ENCODE measurements at regions not wholly inside any gene's neighbourhood (a gene's known extent, or its start where the extent isn't known, plus 50 kb on each side); places are given as distances from the start of the nearest gene placed in this dataset.

DNA sequence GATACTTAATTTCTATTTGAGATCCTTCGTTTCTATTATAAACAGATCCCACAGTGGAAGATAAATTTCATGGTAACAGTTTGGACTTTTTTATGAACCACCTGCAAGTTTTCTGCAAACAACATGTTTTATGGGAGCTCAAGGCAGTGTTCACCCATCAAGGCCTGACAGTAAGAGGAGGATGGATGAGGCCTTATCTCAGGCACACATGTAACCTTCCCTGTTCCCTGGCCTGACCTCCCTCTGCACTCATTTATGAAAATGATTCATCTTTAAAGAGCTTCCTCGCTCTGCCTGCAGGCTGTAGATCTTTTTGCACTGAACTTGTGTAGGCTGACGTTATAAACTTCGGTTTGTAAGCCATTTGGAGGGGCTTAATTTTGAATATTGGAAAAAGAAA is 500.1 kb downstream of the GATA3 start:
- Histone ChIP-seq H3K9ac (ENCODE audit: control insufficient read depth, extremely low read depth, insufficient read depth, low read length) (no peak overlapping the region), H3K4me2 (ENCODE audit: control insufficient read depth, extremely low read depth, insufficient read depth, low read depth, low read length) (no peak overlapping the region), H2AFZ (ENCODE audit: control insufficient read depth, low read length) (no peak overlapping the region), H3K4me1 (ENCODE audit: control insufficient read depth, extremely low read depth, insufficient read depth, low read length) (peaks cover 11% of the 10 kb centered on the region), H3K9me1 (ENCODE audit: control insufficient read depth, extremely low read depth, insufficient read depth, low read length) (no peaks in the 10 kb centered on the region), H3K27ac (ENCODE audit: control insufficient read depth, insufficient read depth, low read length) (no peak overlapping the region), H3K4me3 (ENCODE audit: control insufficient read depth in 2 of 3, extremely low read depth in 1 of 3, insufficient read depth in 2 of 3, low read depth in 1 of 3, low read length in 3 of 3) (no peak overlapping the region), H3K79me2 (ENCODE audit: control insufficient read depth, insufficient read depth, low read length) (no peaks in the 10 kb centered on the region), H4K20me1 (ENCODE audit: control insufficient read depth, extremely low read depth, insufficient read depth, low read length) (no peaks in the 10 kb centered on the region), H3K27me3 (ENCODE audit: control insufficient read depth, extremely low read depth, insufficient read depth, low read length) (no peaks in the 10 kb centered on the region), H3K36me3 (ENCODE audit: control insufficient read depth in 2 of 2, extremely low read depth in 1 of 2, insufficient read depth in 2 of 2, low read length in 2 of 2) (no peaks in the 10 kb centered on the region), H3K9me3 (ENCODE audit: control insufficient read depth, low read depth, low read length) (no peaks in the 10 kb centered on the region)
- dilution Hi-C loops (cut with MboI; ENCODE audit: extremely low pct_ligation_motif_present, low sequenced_read_pairs): no loop called here
- no peak for TF ChIP-seq EZH2 (IDR thresholded peaks at IDR 0.05; ENCODE audit: low read length)
- TF ChIP-seq, protein P1, sequence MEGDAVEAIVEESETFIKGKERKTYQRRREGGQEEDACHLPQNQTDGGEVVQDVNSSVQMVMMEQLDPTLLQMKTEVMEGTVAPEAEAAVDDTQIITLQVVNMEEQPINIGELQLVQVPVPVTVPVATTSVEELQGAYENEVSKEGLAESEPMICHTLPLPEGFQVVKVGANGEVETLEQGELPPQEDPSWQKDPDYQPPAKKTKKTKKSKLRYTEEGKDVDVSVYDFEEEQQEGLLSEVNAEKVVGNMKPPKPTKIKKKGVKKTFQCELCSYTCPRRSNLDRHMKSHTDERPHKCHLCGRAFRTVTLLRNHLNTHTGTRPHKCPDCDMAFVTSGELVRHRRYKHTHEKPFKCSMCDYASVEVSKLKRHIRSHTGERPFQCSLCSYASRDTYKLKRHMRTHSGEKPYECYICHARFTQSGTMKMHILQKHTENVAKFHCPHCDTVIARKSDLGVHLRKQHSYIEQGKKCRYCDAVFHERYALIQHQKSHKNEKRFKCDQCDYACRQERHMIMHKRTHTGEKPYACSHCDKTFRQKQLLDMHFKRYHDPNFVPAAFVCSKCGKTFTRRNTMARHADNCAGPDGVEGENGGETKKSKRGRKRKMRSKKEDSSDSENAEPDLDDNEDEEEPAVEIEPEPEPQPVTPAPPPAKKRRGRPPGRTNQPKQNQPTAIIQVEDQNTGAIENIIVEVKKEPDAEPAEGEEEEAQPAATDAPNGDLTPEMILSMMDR (optimal IDR thresholded peaks at IDR 0.05 in 1 of 3, IDR thresholded peaks at IDR 0.05 in 1 of 3, conservative IDR thresholded peaks at IDR 0.05 in 1 of 3; ENCODE audit: extremely low read depth in 1 of 3, insufficient read depth in 2 of 3, low read length in 3 of 3): no peak
- no peak for DNase-seq (ENCODE audit: low read depth, low spot score)
- peak; percentile 39 for FAIRE-seq

DNA sequence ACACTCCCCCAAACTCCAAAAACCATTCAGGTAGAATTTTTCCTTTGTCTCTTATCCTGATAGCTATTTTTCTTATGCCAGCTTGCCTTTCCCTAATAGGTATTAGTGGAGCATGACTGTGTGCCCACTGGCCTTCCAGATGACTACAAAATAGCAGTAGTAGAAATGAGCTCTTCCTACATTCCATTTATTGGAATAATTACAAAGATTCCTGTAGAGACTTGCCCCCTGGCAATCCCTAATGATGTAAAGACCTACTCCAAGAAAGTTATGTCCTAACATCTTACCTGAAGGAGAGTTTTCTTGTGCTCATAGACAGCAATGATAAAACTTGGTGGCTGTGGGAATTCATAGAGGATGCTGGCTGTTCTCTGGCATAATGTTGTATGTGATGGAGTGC is 501.8 kb downstream of the GATA3 start:
- no peak overlapping the region for H2AFZ ChIP-seq (ENCODE audit: control insufficient read depth, low read length)

DNA sequence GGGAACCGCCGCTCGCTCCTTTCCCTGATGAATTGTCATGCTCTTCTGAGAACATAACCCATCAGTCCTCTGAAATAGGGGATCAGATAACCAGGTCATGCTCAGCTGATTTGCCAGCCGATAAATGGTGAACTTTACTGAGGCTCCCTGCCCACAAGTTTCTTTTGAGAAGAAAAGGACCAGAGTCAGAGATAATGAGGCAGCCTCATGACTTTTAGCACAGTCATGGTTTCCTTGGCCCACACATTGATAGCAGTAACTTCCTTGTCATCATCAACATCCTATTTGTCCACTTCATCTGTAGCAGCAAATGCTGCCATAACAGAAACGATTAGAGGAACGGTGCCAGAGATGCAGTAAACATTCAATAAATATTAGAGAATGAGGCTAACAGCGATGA is 509.0 kb downstream of the GATA3 start:
- DNase-seq (ENCODE audit: low read depth, low spot score) (no peak), FAIRE-seq (peak; percentile 17)
- dilution Hi-C loops (cut with MboI; ENCODE audit: extremely low pct_ligation_motif_present, low sequenced_read_pairs): no loop called here

More for the DNA sequence above, 501.8 kb downstream of the GATA3 start:
- H3K4me1 ChIP-seq (ENCODE audit: control insufficient read depth, extremely low read depth, insufficient read depth, low read length): peaks cover 11% of the 10 kb centered on the region
- no peaks in the 10 kb centered on the region for H3K36me3 ChIP-seq (ENCODE audit: control insufficient read depth in 2 of 2, extremely low read depth in 1 of 2, insufficient read depth in 2 of 2, low read length in 2 of 2)
- no peak overlapping the region for H3K9ac ChIP-seq (ENCODE audit: control insufficient read depth, extremely low read depth, insufficient read depth, low read length)
- H3K9me3 ChIP-seq (ENCODE audit: control insufficient read depth, low read depth, low read length): no peaks in the 10 kb centered on the region
- no peaks in the 10 kb centered on the region for H3K27me3 ChIP-seq (ENCODE audit: control insufficient read depth, extremely low read depth, insufficient read depth, low read length)
- no peak overlapping the region for H3K4me3 ChIP-seq (ENCODE audit: control insufficient read depth in 2 of 3, extremely low read depth in 1 of 3, insufficient read depth in 2 of 3, low read depth in 1 of 3, low read length in 3 of 3)
- H3K27ac ChIP-seq (ENCODE audit: control insufficient read depth, insufficient read depth, low read length): no peak overlapping the region
- peak overlapping the region; percentile 7 for H3K4me2 ChIP-seq (ENCODE audit: control insufficient read depth, extremely low read depth, insufficient read depth, low read depth, low read length)
- DNase-seq (ENCODE audit: low read depth, low spot score) (peak; percentile 38), FAIRE-seq (peak; percentile 59)
- H3K9me1 ChIP-seq (ENCODE audit: control insufficient read depth, extremely low read depth, insufficient read depth, low read length): no peaks in the 10 kb centered on the region
- no peaks in the 10 kb centered on the region for H4K20me1 ChIP-seq (ENCODE audit: control insufficient read depth, extremely low read depth, insufficient read depth, low read length)
- dilution Hi-C loops (cut with MboI; ENCODE audit: extremely low pct_ligation_motif_present, low sequenced_read_pairs): no loop called here
- H3K79me2 ChIP-seq (ENCODE audit: control insufficient read depth, insufficient read depth, low read length): no peaks in the 10 kb centered on the region
- TF ChIP-seq EZH2 (IDR thresholded peaks at IDR 0.05; ENCODE audit: low read length): no peak

More for the DNA sequence above, 509.0 kb downstream of the GATA3 start:
- Histone ChIP-seq H3K9ac (ENCODE audit: control insufficient read depth, extremely low read depth, insufficient read depth, low read length) (no peak overlapping the region), H2AFZ (ENCODE audit: control insufficient read depth, low read length) (no peak overlapping the region), H3K79me2 (ENCODE audit: control insufficient read depth, insufficient read depth, low read length) (no peaks in the 10 kb centered on the region), H3K4me3 (ENCODE audit: control insufficient read depth in 2 of 3, extremely low read depth in 1 of 3, insufficient read depth in 2 of 3, low read depth in 1 of 3, low read length in 3 of 3) (no peak overlapping the region), H3K27me3 (ENCODE audit: control insufficient read depth, extremely low read depth, insufficient read depth, low read length) (no peaks in the 10 kb centered on the region), H3K27ac (ENCODE audit: control insufficient read depth, insufficient read depth, low read length) (no peak overlapping the region), H3K36me3 (ENCODE audit: control insufficient read depth in 2 of 2, extremely low read depth in 1 of 2, insufficient read depth in 2 of 2, low read length in 2 of 2) (no peaks in the 10 kb centered on the region), H4K20me1 (ENCODE audit: control insufficient read depth, extremely low read depth, insufficient read depth, low read length) (no peaks in the 10 kb centered on the region), H3K9me3 (ENCODE audit: control insufficient read depth, low read depth, low read length) (no peaks in the 10 kb centered on the region), H3K9me1 (ENCODE audit: control insufficient read depth, extremely low read depth, insufficient read depth, low read length) (no peaks in the 10 kb centered on the region), H3K4me1 (ENCODE audit: control insufficient read depth, extremely low read depth, insufficient read depth, low read length) (peaks cover 6% of the 10 kb centered on the region), H3K4me2 (ENCODE audit: control insufficient read depth, extremely low read depth, insufficient read depth, low read depth, low read length) (no peak overlapping the region)
- TF ChIP-seq, protein P1 (optimal IDR thresholded peaks at IDR 0.05 in 1 of 3, IDR thresholded peaks at IDR 0.05 in 1 of 3, conservative IDR thresholded peaks at IDR 0.05 in 1 of 3; ENCODE audit: extremely low read depth in 1 of 3, insufficient read depth in 2 of 3, low read length in 3 of 3): no peak
- TF ChIP-seq EZH2 (IDR thresholded peaks at IDR 0.05; ENCODE audit: low read length): no peak
